Lung (tissue), 11 donors: ENCODE measurements at regions not wholly inside any gene's neighbourhood (a gene's known extent, or its start where the extent isn't known, plus 50 kb on each side); places are given as distances from the start of the nearest gene placed in this dataset.
A peak's percentile ranks its signal among the peaks of the same experiment; 100 is the strongest.
"Not testable (repeated sequence)": the region's sequence is repeated elsewhere in the genome, so short reads cannot be mapped to it uniquely, and the experiment has no call there.

Experiments
- ATAC-seq: fragments of 200-7000 bp; cut with Tn5 transposase; one replicate; pipeline ENCODE4 v1.9.1; 2020; ENCODE audit warnings: moderate number of reproducible peaks; ENCODE audit not compliant: insufficient read depth, low FRiP score
- DNase-seq, 3 donors: peaks; one replicate each; pipeline ENCODE4 v3.0.0-alpha.2; 2013 to 2017
- H3K27ac ChIP-seq, 2 donors: one replicate each; pipeline ENCODE4 v1.5.1; 2013; ENCODE audit warnings: mild to moderate bottlenecking in 2 of 2, moderate library complexity in 2 of 2, control low read depth in 1 of 2, inconsistent platforms in 1 of 2, low read depth in 1 of 2, low read length in 1 of 2
- H3K27me3 ChIP-seq, 3 donors: one replicate each; pipeline ENCODE4 v1.5.1; 2013; ENCODE audit warnings: low read length in 2 of 3; ENCODE audit not compliant: control insufficient read depth in 3 of 3, insufficient read depth in 3 of 3
- H3K36me3 ChIP-seq, 4 donors: one replicate each; pipeline ENCODE4 v1.5.1; 2013; ENCODE audit warnings: low read length in 4 of 4, mild to moderate bottlenecking in 1 of 4, moderate library complexity in 1 of 4; ENCODE audit not compliant: control insufficient read depth in 4 of 4, insufficient read depth in 4 of 4
- H3K4me1 ChIP-seq, 5 donors: one replicate each; pipeline ENCODE4 v1.5.1; 2013; ENCODE audit warnings: low read length in 5 of 5, mild to moderate bottlenecking in 2 of 5, moderate library complexity in 1 of 5; ENCODE audit not compliant: control insufficient read depth in 5 of 5, insufficient read depth in 5 of 5
- H3K4me3 ChIP-seq: one replicate; pipeline ENCODE4 v1.5.1; 2013; ENCODE audit warnings: mild to moderate bottlenecking, control low read depth, moderate library complexity
- H3K9ac ChIP-seq, 2 donors: one replicate each; pipeline ENCODE4 v1.5.1; 2013; ENCODE audit warnings: low read length in 2 of 2, control low read depth in 1 of 2; ENCODE audit not compliant: insufficient read depth in 1 of 2
- H3K9me3 ChIP-seq, 4 donors: one replicate each; pipeline ENCODE4 v1.5.1; 2013; ENCODE audit warnings: low read length in 3 of 4, mild to moderate bottlenecking in 1 of 4, moderate library complexity in 1 of 4; ENCODE audit not compliant: control insufficient read depth in 4 of 4, insufficient read depth in 3 of 4
- CTCF ChIP-seq: IDR thresholded peaks from 2 replicates; pipeline ENCODE4 v1.5.1; 2012; ENCODE audit warnings: mild to moderate bottlenecking; ENCODE audit errors: control extremely low read depth, extremely low read depth
- WGBS, 2 donors: extraction: QIAGEN DNeasy Blood & Tissue Kit; methylation state at CpG; one replicate each; pipeline ENCODE4 v1.1.7; 2013; 5-methylcytosine and 5-hydroxymethylcytosine counted together
- donor health status: control.
- donor health status: control.
- donor health status: Bipolar disorder and iron deficiency.
- donor health status: healthy.
- donor health status: DM: yes; HTN: yes; CAD: no.

GRCh38 chr9:115687356-115687755 is 466.2 kb upstream of the PAPPA start:
- Histone ChIP-seq H3K9me3 (no peaks in the 10 kb centered on the region), H3K4me3 (no peak overlapping the region), H3K27ac (no peak overlapping the region), H3K27me3 (peaks cover 0 to 5% (median 0%) of the 10 kb centered on the region in 3 donors), H3K36me3 (no peaks in the 10 kb centered on the region), H3K9ac (no peak overlapping the region), H3K4me1 (no peaks in the 10 kb centered on the region)
- 80 to 88% methylated on average over 3 of the region's 3 CpGs for WGBS, 2 donors
- DNase-seq (no peak), ATAC-seq (no peak)
- no peak for TF ChIP-seq CTCF

DNA sequence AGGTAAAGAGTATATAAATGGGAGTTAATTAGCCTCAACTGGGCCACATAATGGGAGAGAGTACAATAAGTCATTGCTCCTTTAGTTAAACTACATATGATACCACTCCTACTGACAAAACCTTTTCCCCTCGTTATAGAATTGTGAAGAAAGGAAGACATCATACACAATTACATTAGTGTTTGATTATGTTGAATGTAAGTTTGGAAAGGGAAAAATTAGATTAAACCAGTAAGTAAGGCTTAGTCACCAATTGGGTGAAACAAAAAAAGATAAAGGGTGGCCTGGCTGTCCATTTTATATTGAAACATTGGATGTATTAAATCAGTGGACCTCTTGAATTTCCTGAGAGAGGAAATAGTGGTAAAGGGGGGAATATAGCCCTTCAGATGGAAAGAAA is 464.3 kb upstream of the PAPPA start:
- no peaks in the 10 kb centered on the region for H3K9me3 ChIP-seq
- H3K27me3 ChIP-seq: peaks cover 0 to 5% (median 0%) of the 10 kb centered on the region in 3 donors
- H3K4me3 ChIP-seq: no peak overlapping the region
- no peak for ATAC-seq
- WGBS, 2 donors: 76 to 91% methylated on average over 1 of the region's 1 CpG
- no peak for TF ChIP-seq CTCF
- no peaks in the 10 kb centered on the region for H3K4me1 ChIP-seq
- no peaks in the 10 kb centered on the region for H3K36me3 ChIP-seq
- H3K9ac ChIP-seq: no peak overlapping the region
- H3K27ac ChIP-seq: no peak overlapping the region
- DNase-seq: no peak

GRCh38 chr9:115690786-115691496 is 462.6 kb upstream of the PAPPA start:
- DNase-seq (no peak), ATAC-seq (no peak)
- Histone ChIP-seq H3K36me3 (no peaks in the 10 kb centered on the region), H3K9ac (no peak overlapping the region), H3K27me3 (peaks cover 0 to 5% (median 0%) of the 10 kb centered on the region in 3 donors), H3K4me3 (no peak overlapping the region), H3K27ac (peak overlapping the region in 1 of 2 donors; percentile 9), H3K9me3 (no peaks in the 10 kb centered on the region), H3K4me1 (no peaks in the 10 kb centered on the region)
- WGBS, 2 donors: 76 to 82% methylated on average over 5 of the region's 5 CpGs
- no peak for TF ChIP-seq CTCF

- Histone ChIP-seq H3K4me1 (no peaks in the 10 kb centered on the region), H3K27ac (no peak overlapping the region), H3K9ac (no peak overlapping the region), H3K9me3 (no peaks in the 10 kb centered on the region), H3K4me3 (no peak overlapping the region), H3K27me3 (peaks cover 0 to 5% (median 0%) of the 10 kb centered on the region in 3 donors), H3K36me3 (no peaks in the 10 kb centered on the region)
- no peak for TF ChIP-seq CTCF
- WGBS, 2 donors: 82 to 83% methylated on average over 3 of the region's 3 CpGs
- ATAC-seq: no peak
- DNase-seq: no peak
Measured at GRCh38 chr9:115691693-115692092, 461.9 kb upstream of the PAPPA start.

- 77% methylated on average over 2 of the region's 2 CpGs for WGBS, 2 donors
- not testable (repeated sequence) for H3K36me3 ChIP-seq, H3K4me3 ChIP-seq, H3K9me3 ChIP-seq, H3K27me3 ChIP-seq, DNase-seq, H3K27ac ChIP-seq, H3K9ac ChIP-seq, ATAC-seq, H3K4me1 ChIP-seq
Measured at GRCh38 chr9:115692868-115693267, 460.7 kb upstream of the PAPPA start.
